GM13977 (cell line): ENCODE measurements at regions not wholly inside any gene's neighbourhood (a gene's known extent, or its start where the extent isn't known, plus 50 kb on each side); places are given as distances from the start of the nearest gene placed in this dataset.

Source experiments
- DNase-seq: peaks from one replicate; pipeline ENCODE4 v3.0.0; 2012; ENCODE audit warnings: low spot score
- in situ Hi-C: fragments of 300-500 bp; cut with MboI; formaldehyde crosslinking; loops from one replicate; pipeline ENCODE4 v1.12.0; 2022; ENCODE audit warnings: low sequenced_read_pairs, low pct_unique_long_range_greater_than_20kb, mixed read lengths, inconsistent platforms; ENCODE audit not compliant: unreplicated experiment
- TF ChIP-seq, protein P1 (sequence below): IDR thresholded peaks from 2 replicates; pipeline ENCODE4 v1.5.1; 2012; ENCODE audit warnings: mild to moderate bottlenecking, control low read depth; ENCODE audit not compliant: insufficient read depth; ENCODE audit errors: extremely low read depth, missing control alignments

DNA sequence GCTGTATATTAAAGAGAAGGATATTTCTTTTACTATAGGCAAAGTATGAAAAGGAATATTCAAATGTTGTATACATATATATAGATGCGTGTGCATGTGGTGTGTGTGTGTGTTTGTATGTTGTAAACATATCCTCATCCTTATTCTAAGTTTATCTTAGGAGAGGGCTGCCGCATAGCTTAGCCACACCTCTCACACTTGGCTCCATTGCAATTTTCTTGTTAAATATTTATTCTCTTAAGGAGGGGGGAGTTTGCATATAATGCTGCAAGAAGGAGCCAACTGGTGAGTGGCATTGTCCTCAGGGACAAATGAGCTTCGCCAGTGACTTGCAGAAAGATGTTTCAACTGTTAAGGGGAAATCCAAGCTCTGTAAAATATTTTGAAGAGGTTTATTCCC, 360.1 kb upstream of the RND3 start:
- TF ChIP-seq, protein P1, sequence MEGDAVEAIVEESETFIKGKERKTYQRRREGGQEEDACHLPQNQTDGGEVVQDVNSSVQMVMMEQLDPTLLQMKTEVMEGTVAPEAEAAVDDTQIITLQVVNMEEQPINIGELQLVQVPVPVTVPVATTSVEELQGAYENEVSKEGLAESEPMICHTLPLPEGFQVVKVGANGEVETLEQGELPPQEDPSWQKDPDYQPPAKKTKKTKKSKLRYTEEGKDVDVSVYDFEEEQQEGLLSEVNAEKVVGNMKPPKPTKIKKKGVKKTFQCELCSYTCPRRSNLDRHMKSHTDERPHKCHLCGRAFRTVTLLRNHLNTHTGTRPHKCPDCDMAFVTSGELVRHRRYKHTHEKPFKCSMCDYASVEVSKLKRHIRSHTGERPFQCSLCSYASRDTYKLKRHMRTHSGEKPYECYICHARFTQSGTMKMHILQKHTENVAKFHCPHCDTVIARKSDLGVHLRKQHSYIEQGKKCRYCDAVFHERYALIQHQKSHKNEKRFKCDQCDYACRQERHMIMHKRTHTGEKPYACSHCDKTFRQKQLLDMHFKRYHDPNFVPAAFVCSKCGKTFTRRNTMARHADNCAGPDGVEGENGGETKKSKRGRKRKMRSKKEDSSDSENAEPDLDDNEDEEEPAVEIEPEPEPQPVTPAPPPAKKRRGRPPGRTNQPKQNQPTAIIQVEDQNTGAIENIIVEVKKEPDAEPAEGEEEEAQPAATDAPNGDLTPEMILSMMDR, result no peak
- DNase-seq, result no peak
- in situ Hi-C loops, result no loop called here

DNA sequence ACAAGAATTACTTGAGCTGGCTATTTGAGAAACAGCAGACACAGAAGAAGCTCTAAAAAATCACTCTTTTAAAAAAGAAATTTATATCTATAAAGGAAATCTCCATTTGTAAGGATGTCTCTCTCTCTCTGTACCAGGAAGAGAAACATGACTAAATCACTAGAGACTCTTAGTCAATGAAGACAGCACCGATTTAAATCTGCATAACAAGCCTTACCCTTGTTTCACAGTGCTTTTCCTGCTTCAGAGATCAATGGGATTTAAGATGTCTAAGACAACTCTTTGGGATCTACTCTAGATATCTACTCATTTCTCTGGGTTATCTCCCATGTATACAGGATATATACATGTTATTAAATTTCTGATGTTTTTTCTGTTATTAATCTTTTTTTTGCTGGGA, 359.2 kb upstream of the RND3 start:
- in situ Hi-C loops, result no loop called here
- TF ChIP-seq, protein P1, result no peak

DNA sequence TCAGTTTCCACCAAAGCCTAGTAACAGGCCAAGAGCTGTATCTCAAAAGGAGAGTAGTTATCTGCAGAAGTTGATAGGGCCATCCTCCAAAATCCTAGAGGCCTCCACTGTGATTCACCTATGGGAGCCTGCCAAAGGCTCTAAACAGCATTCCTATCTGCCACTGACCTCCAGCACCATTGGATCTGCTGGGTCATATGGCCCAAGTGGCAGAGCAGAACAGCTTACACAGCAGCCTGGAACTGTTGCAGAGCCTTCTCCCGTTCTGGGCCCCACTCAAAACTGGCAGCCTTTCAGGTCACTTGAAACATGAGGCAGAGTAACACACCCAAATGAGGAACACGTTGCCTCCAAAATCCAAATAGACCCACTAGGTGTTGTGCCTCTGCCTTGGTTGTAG, 345.2 kb upstream of the RND3 start:
- no peak for DNase-seq
- in situ Hi-C loops, result no loop called here
- TF ChIP-seq, protein P1, result no peak

More for the DNA sequence above, 359.2 kb upstream of the RND3 start:
- DNase-seq, result no peak

DNA sequence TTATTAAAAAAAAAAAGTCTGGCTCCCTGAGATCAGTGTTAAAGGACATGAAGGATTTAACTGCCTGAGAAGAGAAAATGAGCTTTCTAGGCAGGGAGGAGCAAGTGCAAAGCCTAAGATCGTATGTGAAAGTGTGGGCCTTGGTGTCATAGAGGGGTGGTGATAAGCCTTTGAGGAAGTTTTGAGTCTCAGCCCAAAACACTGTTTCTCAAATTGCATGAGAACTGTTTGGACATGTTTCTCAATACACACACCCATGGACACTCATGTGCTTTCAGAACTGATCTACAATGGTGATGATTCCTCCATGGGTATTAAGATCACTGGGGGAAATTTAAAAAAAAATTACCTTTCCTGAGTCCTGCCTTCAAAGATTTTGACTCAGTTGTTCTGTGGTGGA, 336.7 kb upstream of the RND3 start:
- DNase-seq, result no peak
- in situ Hi-C loops, result no loop called here
- TF ChIP-seq, protein P1, result no peak

DNA sequence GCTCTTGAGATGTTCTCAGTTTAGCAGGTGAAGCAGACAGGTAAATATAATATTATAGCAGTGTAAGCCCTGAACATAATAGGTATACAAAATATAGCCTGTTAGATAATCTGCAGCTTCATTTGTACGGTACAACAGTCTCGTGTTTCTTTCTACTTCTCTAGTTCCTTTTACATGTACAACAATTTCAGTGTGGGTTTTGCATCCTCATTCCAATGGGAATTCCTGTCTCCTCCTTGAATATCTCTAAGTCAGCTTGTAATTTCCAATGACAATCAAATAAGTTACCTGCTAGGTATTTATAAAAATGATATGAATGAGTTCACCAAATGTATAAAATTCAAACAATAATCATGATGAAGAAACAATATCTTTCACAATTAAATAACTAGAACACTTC, 330.0 kb upstream of the RND3 start:
- no peak for DNase-seq
- in situ Hi-C loops, result no loop called here
- TF ChIP-seq, protein P1, result no peak

DNA sequence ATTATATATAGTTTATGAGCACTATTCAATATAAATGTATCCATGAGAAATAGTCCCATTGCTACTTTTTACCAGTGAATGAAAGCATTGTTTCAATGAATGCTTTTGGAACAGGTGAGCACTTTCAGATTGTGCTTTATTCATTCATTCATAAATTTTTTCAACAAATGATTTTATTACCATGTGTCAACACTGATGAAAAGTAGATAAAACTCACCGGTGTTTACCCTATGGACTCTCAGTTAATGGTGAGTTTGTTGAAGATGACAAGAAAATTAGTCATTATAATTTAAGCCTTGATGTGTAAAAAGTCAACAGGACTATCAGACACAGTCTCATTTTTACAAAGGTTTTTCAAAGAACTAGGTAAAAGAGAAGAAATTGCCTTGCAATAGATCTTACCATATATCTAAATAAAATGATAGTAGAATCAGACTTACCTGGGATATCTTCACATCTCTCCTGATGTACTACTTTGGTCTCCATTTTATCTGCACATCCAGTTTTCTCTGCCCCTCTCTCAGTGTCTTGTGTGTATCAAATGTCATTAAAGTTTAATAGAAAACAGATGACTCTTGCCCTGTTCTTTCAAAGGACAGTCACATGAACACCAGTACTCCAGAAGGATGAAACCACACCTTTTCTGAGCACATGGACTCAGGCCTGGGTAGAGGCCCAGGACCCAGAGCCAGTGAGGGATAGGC, 325.3 kb upstream of the RND3 start:
- TF ChIP-seq, protein P1, result no peak
- in situ Hi-C loops, result no loop called here
- no peak for DNase-seq

DNA sequence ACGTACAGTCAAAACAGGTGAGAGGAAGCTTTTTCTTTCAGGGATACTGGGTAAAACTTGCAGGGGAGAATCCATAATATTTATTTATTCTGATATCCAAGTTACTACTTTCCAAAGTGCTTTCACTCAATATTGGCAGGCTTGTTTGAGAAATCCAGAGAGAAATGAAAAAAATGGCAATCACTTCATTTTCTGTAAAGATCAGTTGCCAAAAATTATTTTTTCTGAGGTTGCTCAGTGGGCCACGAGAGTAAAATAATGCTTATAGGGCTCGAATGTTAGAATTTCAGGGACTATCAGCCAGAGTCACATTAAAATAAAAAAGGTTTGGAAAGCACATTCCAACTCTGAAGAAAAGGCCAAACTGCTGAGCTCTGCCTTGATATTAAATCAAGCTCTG, 324.6 kb upstream of the RND3 start:
- DNase-seq, result no peak
- TF ChIP-seq, protein P1, result no peak
- in situ Hi-C loops, result no loop called here
